A549 (cell line): ENCODE measurements at regions not wholly inside any gene's neighbourhood (a gene's known extent, or its start where the extent isn't known, plus 50 kb on each side); places are given as distances from the start of the nearest gene placed in this dataset.

Experiments
- ATAC-seq, 2 experiments: fragments of 200-7000 bp in 1 of 2; fragments of >200 bp in 1 of 2; cut with Nextera tagmentation in 1 of 2; cut with Tn5 transposase in 1 of 2; 3 replicates each; pipeline versions ENCODE4 v1.8.0 to v1.9.1; 2018 to 2020; ENCODE audit warnings: mild to moderate bottlenecking in 1 of 2, moderate library complexity in 1 of 2
- CTCF ChIA-PET: fragments of 300-600 bp; sonication (Branson Sonifier 250); formaldehyde crosslinking; extraction: SDS; loops from one replicate; lab custom pipeline; 2021; ENCODE audit warnings: antibody characterized with exemption, inconsistent platforms; lab: Yijun Ruan, JAX
- POLR2A ChIA-PET: fragments of 350-600 bp; formaldehyde crosslinking; extraction: SDS; loops from one replicate; lab custom pipeline; 2021; ENCODE audit warnings: antibody characterized with exemption, inconsistent platforms; lab: Yijun Ruan, JAX
- DNase-seq, 2 experiments: peaks; one replicate each; pipeline versions ENCODE4 v3.0.0 to v3.0.0-alpha.2; 2011 to 2016; ENCODE audit warnings: low read depth in 1 of 2, low spot score in 1 of 2
- FAIRE-seq: peaks from 2 replicates; lab custom pipeline; 2011; peaks lifted over from hg19 to GRCh38; lab: Jason Lieb, UNC
- H3K27ac ChIP-seq, 2 experiments: fragments of >200 bp; sonication (Bioruptor Twin); formaldehyde crosslinking; 3 replicates each; pipeline ENCODE4 v1.5.1; 2016 to 2017
- H3K4me1 ChIP-seq: fragments of >200 bp; sonication (Bioruptor Twin); formaldehyde crosslinking; 3 replicates; pipeline ENCODE4 v1.6.1; 2016
- H3K4me2 ChIP-seq: fragments of >200 bp; sonication (Bioruptor Twin); formaldehyde crosslinking; 3 replicates; pipeline ENCODE4 v1.6.1; 2016
- H3K4me3 ChIP-seq: fragments of >200 bp; sonication (Bioruptor Twin); formaldehyde crosslinking; 3 replicates; pipeline ENCODE4 v1.5.1; 2016
- H3K9me3 ChIP-seq: fragments of >200 bp; sonication (Bioruptor Twin); formaldehyde crosslinking; 3 replicates; pipeline ENCODE4 v1.6.1; 2016
- BHLHE40 ChIP-seq: IDR thresholded peaks from 2 replicates; pipeline ENCODE4 v1.6.1; 2012; ENCODE audit warnings: low read depth, low read length, inconsistent platforms
- CBX8 ChIP-seq: fragments of 200-600 bp; sonication (generic); IDR thresholded peaks from 2 replicates; pipeline ENCODE4 v1.6.1; 2016
- CHD2 ChIP-seq: fragments of 150-350 bp; IDR thresholded peaks from 2 replicates; pipeline ENCODE4 v1.6.1; 2014; ENCODE audit warnings: low read length; ENCODE audit not compliant: partially characterized antibody
- CHD4 ChIP-seq: fragments of 200-600 bp; sonication (generic); IDR thresholded peaks from 2 replicates; pipeline ENCODE4 v1.6.1; 2016; ENCODE audit warnings: antibody characterized with exemption, mild to moderate bottlenecking, borderline replicate concordance
- EHF ChIP-seq: fragments of 250-450 bp; sonication (Bioruptor Pico); IDR thresholded peaks from 2 replicates; pipeline ENCODE4 v1.5.0; 2020; ENCODE audit warnings: mild to moderate bottlenecking
- ESRRA ChIP-seq: fragments of 150-350 bp; IDR thresholded peaks from 2 replicates; pipeline ENCODE4 v1.6.1; 2014; ENCODE audit warnings: mild to moderate bottlenecking, low read length, borderline replicate concordance
- FOSB ChIP-seq: fragments of 250-450 bp; sonication (Bioruptor Pico); IDR thresholded peaks from 2 replicates; pipeline ENCODE4 v1.5.0; 2020; ENCODE audit warnings: mild to moderate bottlenecking, moderate library complexity
- FOSL2 ChIP-seq, 2 experiments: fragments of 450-650 bp in 1 of 2; fragments of >200 bp in 1 of 2; sonication (Bioruptor Twin) in 1 of 2; formaldehyde crosslinking; IDR thresholded peaks; 2 replicates each; pipeline versions ENCODE4 v1.5.0 to v1.6.1; 2016 to 2020; ENCODE audit warnings: mild to moderate bottlenecking in 1 of 2, moderate library complexity in 1 of 2
- HDAC2 ChIP-seq: fragments of 200-600 bp; sonication (generic); IDR thresholded peaks from 2 replicates; pipeline ENCODE4 v1.6.1; 2016
- HEYL ChIP-seq: fragments of 250-450 bp; sonication (Bioruptor Pico); IDR thresholded peaks from 2 replicates; pipeline ENCODE4 v1.8.0; 2021; ENCODE audit warnings: mild to moderate bottlenecking, moderate library complexity
- HOXA7 ChIP-seq: fragments of 250-450 bp; sonication (Bioruptor Pico); IDR thresholded peaks from 2 replicates; pipeline ENCODE4 v1.5.0; 2020; ENCODE audit warnings: mild to moderate bottlenecking, moderate library complexity
- HOXB13 ChIP-seq: fragments of 250-450 bp; sonication (Bioruptor Pico); IDR thresholded peaks from 2 replicates; pipeline ENCODE4 v1.5.0; 2020; ENCODE audit warnings: low read depth, mild to moderate bottlenecking, moderate library complexity
- HOXB5 ChIP-seq: fragments of 250-450 bp; sonication (Bioruptor Pico); IDR thresholded peaks from 2 replicates; pipeline ENCODE4 v1.5.0; 2020; ENCODE audit warnings: mild to moderate bottlenecking, moderate library complexity
- JUNB ChIP-seq: fragments of >200 bp; sonication (Bioruptor Twin); formaldehyde crosslinking; IDR thresholded peaks from 2 replicates; pipeline ENCODE4 v1.6.1; 2016
- MAFK ChIP-seq: fragments of 450-650 bp; IDR thresholded peaks from 2 replicates; pipeline ENCODE4 v1.6.1; 2014; ENCODE audit not compliant: partially characterized antibody
- PHF8 ChIP-seq: fragments of 200-600 bp; sonication (generic); IDR thresholded peaks from 2 replicates; pipeline ENCODE4 v1.6.1; 2016; ENCODE audit warnings: low read depth, mild to moderate bottlenecking, antibody characterized with exemption, moderate library complexity, borderline replicate concordance
- POLR2A ChIP-seq: IDR thresholded peaks from 2 replicates; pipeline ENCODE4 v1.6.1; 2012; ENCODE audit warnings: mild to moderate bottlenecking, low read length
- POLR2AphosphoS2 ChIP-seq: conservative IDR thresholded peaks from 2 replicates; pipeline ENCODE4 v1.6.1; 2012; ENCODE audit warnings: low read length, improper control_type of control experiment, inconsistent platforms
- RAD21 ChIP-seq, 2 experiments: fragments of >200 bp in 1 of 2; sonication (Bioruptor Twin) in 1 of 2; formaldehyde crosslinking in 1 of 2; IDR thresholded peaks in 1 of 2; conservative IDR thresholded peaks in 1 of 2; 2 replicates in 1 of 2; 3 replicates in 1 of 2; pipeline ENCODE4 v1.6.1; 2012 to 2018; ENCODE audit warnings: inconsistent platforms in 1 of 2
- RARB ChIP-seq: fragments of 250-450 bp; sonication (Bioruptor Pico); IDR thresholded peaks from 2 replicates; pipeline ENCODE4 v1.8.0; 2021; ENCODE audit warnings: mild to moderate bottlenecking, moderate library complexity
- SREBF2 ChIP-seq: fragments of 450-650 bp; IDR thresholded peaks from 2 replicates; pipeline ENCODE4 v1.6.1; 2014; ENCODE audit warnings: mild to moderate bottlenecking, moderate library complexity
- TFCP2L1 ChIP-seq: fragments of 250-450 bp; sonication (Bioruptor Pico); IDR thresholded peaks from 2 replicates; pipeline ENCODE4 v1.5.0; 2021; ENCODE audit warnings: mild to moderate bottlenecking
- TP53 ChIP-seq: fragments of 250-450 bp; sonication (Bioruptor Pico); IDR thresholded peaks from 2 replicates; pipeline ENCODE4 v1.5.0; 2021; ENCODE audit warnings: mild to moderate bottlenecking, moderate library complexity
- ZFP36 ChIP-seq: fragments of 450-650 bp; IDR thresholded peaks from 2 replicates; pipeline ENCODE4 v1.6.1; 2014; ENCODE audit warnings: borderline replicate concordance; ENCODE audit not compliant: partially characterized antibody
- ZNF302 ChIP-seq: fragments of 250-450 bp; sonication (Bioruptor Pico); IDR thresholded peaks from 2 replicates; pipeline ENCODE4 v1.9.0; 2021; ENCODE audit warnings: inconsistent platforms, mild to moderate bottlenecking, moderate library complexity
- WGBS: methylation state at CpG from one replicate; pipeline ENCODE4 v1.1.6; 2017; ENCODE audit errors: missing lambda C conversion rate; 5-methylcytosine and 5-hydroxymethylcytosine counted together
- TF ChIP-seq, protein P1 (sequence below): fragments of 450-650 bp; IDR thresholded peaks from 2 replicates; pipeline ENCODE4 v1.6.1; 2014; ENCODE audit warnings: antibody characterized with exemption
- TF ChIP-seq, protein P2 (sequence below): fragments of 250-450 bp; sonication (Bioruptor Pico); IDR thresholded peaks from 2 replicates; pipeline ENCODE4 v1.5.0; 2020; ENCODE audit warnings: low read depth, mild to moderate bottlenecking, moderate library complexity
- TF ChIP-seq, protein P3 (sequence below): fragments of >200 bp; sonication (Bioruptor Twin); formaldehyde crosslinking; IDR thresholded peaks from 3 replicates; pipeline ENCODE4 v1.5.1; 2016
- TF ChIP-seq, protein P4 (sequence below): IDR thresholded peaks from 2 replicates; pipeline ENCODE4 v1.6.1; 2012
- TF ChIP-seq, protein P5 (sequence below): IDR thresholded peaks from 2 replicates; pipeline ENCODE4 v1.6.1; 2012; ENCODE audit warnings: low read depth, borderline replicate concordance

DNA sequence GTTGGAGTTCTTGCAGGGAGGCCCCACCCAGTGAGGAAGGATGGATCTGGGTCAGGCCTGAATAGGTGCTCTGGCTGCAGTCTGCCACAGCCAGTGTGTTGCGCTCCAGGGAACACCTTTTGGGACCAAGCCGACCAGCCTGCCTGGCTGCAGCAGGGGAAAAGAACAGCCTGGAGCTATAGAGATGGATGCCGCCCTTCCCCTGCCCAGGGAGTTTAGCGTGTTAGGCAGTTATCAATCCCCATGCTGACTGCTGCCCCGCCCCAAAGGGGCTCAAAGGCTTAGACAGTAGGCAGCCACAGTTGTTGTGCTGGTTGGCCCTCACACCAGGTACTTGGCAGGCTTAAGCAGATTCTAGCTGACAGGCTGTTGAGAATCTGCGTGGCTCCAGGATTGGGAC, 153.4 kb upstream of the ADAMTS19 start:
- Histone ChIP-seq H3K4me3 (no peak overlapping the region), H3K9me3 (peaks cover 4% of the 10 kb centered on the region; the same call in 2 of the 3 replicates), H3K4me1 (no peaks in the 10 kb centered on the region), H3K27ac (no peak overlapping the region), H3K4me2 (no peak overlapping the region)
- ATAC-seq (no peak), DNase-seq (no peak), FAIRE-seq (no peak)
- TF ChIP-seq RARB (CRISPR knock-in tag): no peak
- TF ChIP-seq, protein P1, sequence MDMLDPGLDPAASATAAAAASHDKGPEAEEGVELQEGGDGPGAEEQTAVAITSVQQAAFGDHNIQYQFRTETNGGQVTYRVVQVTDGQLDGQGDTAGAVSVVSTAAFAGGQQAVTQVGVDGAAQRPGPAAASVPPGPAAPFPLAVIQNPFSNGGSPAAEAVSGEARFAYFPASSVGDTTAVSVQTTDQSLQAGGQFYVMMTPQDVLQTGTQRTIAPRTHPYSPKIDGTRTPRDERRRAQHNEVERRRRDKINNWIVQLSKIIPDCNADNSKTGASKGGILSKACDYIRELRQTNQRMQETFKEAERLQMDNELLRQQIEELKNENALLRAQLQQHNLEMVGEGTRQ: no peak
- CTCF ChIA-PET: no interaction called here
- POLR2A ChIA-PET: no interaction called here
- 17% methylated on average over 2 of the region's 6 CpGs for WGBS

DNA sequence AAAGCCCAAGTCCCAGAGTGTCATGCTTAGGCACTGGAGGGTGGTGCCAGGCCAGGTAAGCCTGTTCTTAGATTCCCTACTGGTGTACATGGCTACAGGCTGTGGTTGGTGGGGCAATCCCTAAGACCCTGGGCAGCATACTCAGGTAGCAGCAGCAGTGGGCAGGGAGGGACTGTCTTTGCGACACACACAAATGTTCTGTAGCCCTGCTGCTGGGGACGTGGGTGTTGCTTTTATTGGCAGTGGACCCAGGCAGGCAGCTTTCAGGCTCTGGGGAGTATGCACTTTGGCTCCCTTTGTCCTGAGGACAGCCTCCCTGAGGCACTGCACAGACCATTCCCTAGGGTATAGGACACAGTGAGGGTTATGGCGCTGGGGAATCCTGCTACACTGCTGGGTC, 137.1 kb upstream of the ADAMTS19 start:
- DNase-seq (no peak), ATAC-seq (no peak), FAIRE-seq (no peak)
- Histone ChIP-seq H3K4me2 (no peak overlapping the region), H3K27ac (no peak overlapping the region), H3K9me3 (no peaks in the 10 kb centered on the region), H3K4me3 (no peak overlapping the region), H3K4me1 (no peaks in the 10 kb centered on the region)
- TF ChIP-seq BHLHE40 (no peak), ZNF302 (CRISPR knock-in tag) (no peak), TFCP2L1 (no peak), RAD21 (conservative IDR thresholded peaks at IDR 0.05 in 1 of 2, IDR thresholded peaks at IDR 0.05 in 1 of 2) (no peak), MAFK (no peak), PHF8 (no peak)
- TF ChIP-seq, protein P2, sequence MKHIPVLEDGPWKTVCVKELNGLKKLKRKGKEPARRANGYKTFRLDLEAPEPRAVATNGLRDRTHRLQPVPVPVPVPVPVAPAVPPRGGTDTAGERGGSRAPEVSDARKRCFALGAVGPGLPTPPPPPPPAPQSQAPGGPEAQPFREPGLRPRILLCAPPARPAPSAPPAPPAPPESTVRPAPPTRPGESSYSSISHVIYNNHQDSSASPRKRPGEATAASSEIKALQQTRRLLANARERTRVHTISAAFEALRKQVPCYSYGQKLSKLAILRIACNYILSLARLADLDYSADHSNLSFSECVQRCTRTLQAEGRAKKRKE (CRISPR knock-in tag): no peak
- CTCF ChIA-PET: no interaction called here
- POLR2A ChIA-PET: no interaction called here
- 0% methylated on average over 1 of the region's 3 CpGs for WGBS

DNA sequence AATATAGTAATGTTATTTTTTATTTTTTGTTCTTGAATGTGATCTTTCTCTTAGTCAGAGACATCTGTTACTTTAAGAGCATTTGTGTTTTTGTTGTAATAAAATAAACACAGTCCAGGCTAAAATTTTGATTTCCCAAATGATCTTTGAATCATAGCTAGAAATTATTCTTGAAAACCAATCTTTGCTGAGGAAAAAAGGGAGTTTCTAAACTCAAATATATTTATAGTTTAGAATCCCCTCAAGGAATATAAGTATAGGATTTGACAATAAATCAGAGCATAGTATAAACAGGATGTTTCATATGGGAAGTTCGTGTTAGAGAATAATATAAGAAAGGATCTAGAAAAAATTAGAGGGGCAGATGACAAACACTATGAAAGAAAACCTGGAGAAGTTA, 118.8 kb upstream of the ADAMTS19 start:
- Histone ChIP-seq H3K4me2 (no peak overlapping the region), H3K27ac (no peak overlapping the region), H3K4me3 (no peak overlapping the region), H3K9me3 (no peaks in the 10 kb centered on the region), H3K4me1 (no peaks in the 10 kb centered on the region)
- TF ChIP-seq HOXB13 (CRISPR knock-in tag): no peak
- TF ChIP-seq, protein P3, sequence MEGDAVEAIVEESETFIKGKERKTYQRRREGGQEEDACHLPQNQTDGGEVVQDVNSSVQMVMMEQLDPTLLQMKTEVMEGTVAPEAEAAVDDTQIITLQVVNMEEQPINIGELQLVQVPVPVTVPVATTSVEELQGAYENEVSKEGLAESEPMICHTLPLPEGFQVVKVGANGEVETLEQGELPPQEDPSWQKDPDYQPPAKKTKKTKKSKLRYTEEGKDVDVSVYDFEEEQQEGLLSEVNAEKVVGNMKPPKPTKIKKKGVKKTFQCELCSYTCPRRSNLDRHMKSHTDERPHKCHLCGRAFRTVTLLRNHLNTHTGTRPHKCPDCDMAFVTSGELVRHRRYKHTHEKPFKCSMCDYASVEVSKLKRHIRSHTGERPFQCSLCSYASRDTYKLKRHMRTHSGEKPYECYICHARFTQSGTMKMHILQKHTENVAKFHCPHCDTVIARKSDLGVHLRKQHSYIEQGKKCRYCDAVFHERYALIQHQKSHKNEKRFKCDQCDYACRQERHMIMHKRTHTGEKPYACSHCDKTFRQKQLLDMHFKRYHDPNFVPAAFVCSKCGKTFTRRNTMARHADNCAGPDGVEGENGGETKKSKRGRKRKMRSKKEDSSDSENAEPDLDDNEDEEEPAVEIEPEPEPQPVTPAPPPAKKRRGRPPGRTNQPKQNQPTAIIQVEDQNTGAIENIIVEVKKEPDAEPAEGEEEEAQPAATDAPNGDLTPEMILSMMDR: no peak
- TF ChIP-seq HDAC2: no peak
- no peak for TF ChIP-seq POLR2A
- no peak for TF ChIP-seq FOSB (CRISPR knock-in tag)
- TF ChIP-seq JUNB: no peak
- no peak for TF ChIP-seq POLR2AphosphoS2
- TF ChIP-seq HEYL (CRISPR knock-in tag): no peak
- no peak for TF ChIP-seq TP53 (CRISPR knock-in tag)
- TF ChIP-seq, protein P4, sequence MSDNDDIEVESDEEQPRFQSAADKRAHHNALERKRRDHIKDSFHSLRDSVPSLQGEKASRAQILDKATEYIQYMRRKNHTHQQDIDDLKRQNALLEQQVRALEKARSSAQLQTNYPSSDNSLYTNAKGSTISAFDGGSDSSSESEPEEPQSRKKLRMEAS: no peak
- WGBS: 0% methylated on average over 1 of the region's 1 CpG
- DNase-seq: no peak
- no peak for FAIRE-seq
- POLR2A ChIA-PET: no interaction called here
- ATAC-seq: no peak
- CTCF ChIA-PET: no interaction called here

DNA sequence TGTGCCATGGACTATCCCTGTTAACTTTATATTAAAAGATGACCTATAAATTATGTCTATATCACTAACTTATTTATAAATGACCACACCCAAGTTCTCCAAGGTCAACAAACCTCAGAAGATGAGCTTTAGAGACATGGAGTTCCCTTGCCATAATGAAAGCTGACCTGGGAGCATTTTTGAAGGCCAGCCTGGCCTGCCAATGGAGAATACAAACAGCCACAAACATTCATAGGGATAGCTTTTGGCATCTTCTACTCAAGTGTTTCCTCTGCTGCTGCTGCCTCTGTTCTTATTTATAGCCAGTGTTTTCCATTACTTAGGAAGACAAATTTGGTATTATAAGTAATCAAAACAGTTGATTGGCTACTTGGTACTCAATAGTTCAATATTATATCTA, 117.3 kb upstream of the ADAMTS19 start:
- POLR2A ChIA-PET: no interaction called here
- no peaks in the 10 kb centered on the region for H3K9me3 ChIP-seq
- H3K27ac ChIP-seq: no peak overlapping the region
- DNase-seq (no peak), ATAC-seq (no peak), FAIRE-seq (no peak)
- no peaks in the 10 kb centered on the region for H3K4me1 ChIP-seq
- H3K4me3 ChIP-seq: no peak overlapping the region
- no peak overlapping the region for H3K4me2 ChIP-seq
- CTCF ChIA-PET: interaction anchor here (1.6 kb wide), 1 partner anchor 13 kb away, joined by 3 read pairs; no protein-coding TSS in a partner anchor
- TF ChIP-seq MAFK: no peak
- no peak for TF ChIP-seq CHD4
- TF ChIP-seq HOXA7 (CRISPR knock-in tag): no peak
- no peak for TF ChIP-seq TP53 (CRISPR knock-in tag)
- no peak for TF ChIP-seq EHF (CRISPR knock-in tag)
- no peak for TF ChIP-seq FOSL2 (IDR thresholded peaks at IDR 0.05)
- TF ChIP-seq FOSL2 (CRISPR knock-in tag; IDR thresholded peaks at IDR 0.05): no peak
- TF ChIP-seq POLR2A: no peak
- TF ChIP-seq HDAC2: no peak
- TF ChIP-seq CBX8: no peak
- no peak for TF ChIP-seq HOXB5 (CRISPR knock-in tag)
- no peak for TF ChIP-seq ZFP36
- TF ChIP-seq ESRRA: no peak
- TF ChIP-seq, protein P5, sequence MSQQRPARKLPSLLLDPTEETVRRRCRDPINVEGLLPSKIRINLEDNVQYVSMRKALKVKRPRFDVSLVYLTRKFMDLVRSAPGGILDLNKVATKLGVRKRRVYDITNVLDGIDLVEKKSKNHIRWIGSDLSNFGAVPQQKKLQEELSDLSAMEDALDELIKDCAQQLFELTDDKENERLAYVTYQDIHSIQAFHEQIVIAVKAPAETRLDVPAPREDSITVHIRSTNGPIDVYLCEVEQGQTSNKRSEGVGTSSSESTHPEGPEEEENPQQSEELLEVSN: no peak
- TF ChIP-seq RARB (CRISPR knock-in tag): no peak
- TF ChIP-seq HOXB13 (CRISPR knock-in tag): no peak
- TF ChIP-seq SREBF2: no peak
- no peak for TF ChIP-seq CHD2
